Endothelial cell of hepatic sinusoid (primary cell): ENCODE measurements at regions not wholly inside any gene's neighbourhood (a gene's known extent, or its start where the extent isn't known, plus 50 kb on each side); places are given as distances from the start of the nearest gene placed in this dataset.

Experiments used
- in situ Hi-C: cut with HindIII; loops from 2 replicates; pipeline ENCODE4 v1.10.0; 2017; ENCODE audit warnings: low sequenced_read_pairs

GRCh38 chr11:27968461-27968860 lies 139.5 kb downstream of the KIF18A start:
- in situ Hi-C loops = loop anchor here (5.0 kb wide), 1 partner anchor 96 kb away; no protein-coding TSS in a partner anchor

- in situ Hi-C loops = loop anchor here (5.0 kb wide), 1 partner anchor 93 kb away; no protein-coding TSS in a partner anchor
Measured at GRCh38 chr11:27965559-27965958, 142.4 kb downstream of the KIF18A start.

GRCh38 chr11:27963370-27963769 lies 144.6 kb downstream of the KIF18A start:
- in situ Hi-C loops = no loop called here

- in situ Hi-C loops = no loop called here
Measured at GRCh38 chr11:27949951-27950738, 157.8 kb downstream of the KIF18A start.

GRCh38 chr11:27945348-27945747 lies 162.6 kb downstream of the KIF18A start:
- in situ Hi-C loops = no loop called here

GRCh38 chr11:27938011-27938410 lies 169.9 kb downstream of the KIF18A start:
- in situ Hi-C loops = no loop called here

GRCh38 chr11:27934830-27935145 lies 173.2 kb downstream of the KIF18A start:
- in situ Hi-C loops = no loop called here

- in situ Hi-C loops = no loop called here
Measured at GRCh38 chr11:27933992-27934829, 173.7 kb downstream of the KIF18A start.

- in situ Hi-C loops = no loop called here
Measured at GRCh38 chr11:27931770-27932169, 176.2 kb downstream of the KIF18A start.

GRCh38 chr11:27930946-27931345 lies 177.0 kb downstream of the KIF18A start:
- in situ Hi-C loops = no loop called here

GRCh38 chr11:27928809-27929208 lies 179.1 kb downstream of the KIF18A start:
- in situ Hi-C loops = no loop called here

GRCh38 chr11:27926981-27927481 lies 180.9 kb downstream of the KIF18A start:
- in situ Hi-C loops = no loop called here

- in situ Hi-C loops = no loop called here
Measured at GRCh38 chr11:27926486-27926885, 181.5 kb downstream of the KIF18A start.

- in situ Hi-C loops = no loop called here
Measured at GRCh38 chr11:27921472-27921871, 186.5 kb downstream of the KIF18A start.

GRCh38 chr11:27916541-27917100 lies 191.3 kb downstream of the KIF18A start:
- in situ Hi-C loops = no loop called here

- in situ Hi-C loops = no loop called here
Measured at GRCh38 chr11:27914080-27914479, 193.9 kb downstream of the KIF18A start.

- in situ Hi-C loops = no loop called here
Measured at GRCh38 chr11:27913650-27914049, 194.3 kb downstream of the KIF18A start.

- in situ Hi-C loops = no loop called here
Measured at GRCh38 chr11:27912916-27913315, 195.0 kb downstream of the KIF18A start.

GRCh38 chr11:27910186-27910931 lies 197.6 kb downstream of the KIF18A start:
- in situ Hi-C loops = no loop called here

- in situ Hi-C loops = loop anchor here (5.0 kb wide), 1 partner anchor 68 kb away; no protein-coding TSS in a partner anchor
Measured at GRCh38 chr11:27909386-27909785, 198.6 kb downstream of the KIF18A start.

GRCh38 chr11:27908621-27909020 lies 199.3 kb downstream of the KIF18A start:
- in situ Hi-C loops = loop anchor here (5.0 kb wide), 1 partner anchor 69 kb away; no protein-coding TSS in a partner anchor
